Endothelial cell of umbilical vein (primary cell): ENCODE measurements at regions not wholly inside any gene's neighbourhood (a gene's known extent, or its start where the extent isn't known, plus 50 kb on each side); places are given as distances from the start of the nearest gene placed in this dataset.

Experiments
- BruUV-seq: library from RNA; stranded (reverse); fragments of 400-500 nt; replicated peaks from 2 replicates; lab custom pipeline; 2021; lab: Mats Ljungman, UMichigan
- CTCF ChIA-PET: fragments of 300-600, 350-600 bp; sonication (Branson Sonifier 250); formaldehyde crosslinking; loops from one replicate; lab custom pipeline; 2021; ENCODE audit warnings: antibody characterized with exemption, inconsistent platforms; lab: Charles Lee
- POLR2A ChIA-PET: fragments of 300-600, 350-600 bp; sonication (Branson Sonifier 250); formaldehyde crosslinking; loops from one replicate; lab custom pipeline; 2021; ENCODE audit warnings: antibody characterized with exemption, inconsistent platforms; lab: Charles Lee
- DNase-seq: peaks from one replicate; pipeline ENCODE4 v3.0.0-alpha.2; 2011; ENCODE audit warnings: low read depth, low spot score
- FAIRE-seq: peaks from 2 replicates; lab custom pipeline; 2011; peaks lifted over from hg19 to GRCh38; lab: Jason Lieb, UNC
- H2AFZ ChIP-seq: 2 replicates; pipeline ENCODE4 v1.6.0; 2012; ENCODE audit warnings: low read depth, low read length, control low read depth, inconsistent platforms
- H3K27ac ChIP-seq: 2 replicates; pipeline ENCODE4 v1.5.1; 2011; ENCODE audit warnings: low read depth, mild to moderate bottlenecking, control low read depth, low read length, moderate library complexity; ENCODE audit not compliant: insufficient read depth
- H3K27me3 ChIP-seq, 2 experiments: 2 replicates each; pipeline versions ENCODE4 v1.6.0 to v1.6.1; 2011; ENCODE audit warnings: low read length in 2 of 2, mixed read lengths in 1 of 2; ENCODE audit not compliant: control insufficient read depth in 2 of 2, insufficient read depth in 2 of 2
- H3K36me3 ChIP-seq, 2 experiments: 2 replicates in 1 of 2; 3 replicates in 1 of 2; pipeline ENCODE4 v1.5.1; 2011; ENCODE audit warnings: low read length in 2 of 2, mild to moderate bottlenecking in 1 of 2, moderate library complexity in 1 of 2; ENCODE audit not compliant: control insufficient read depth in 2 of 2, insufficient read depth in 2 of 2; ENCODE audit errors: extremely low read depth in 1 of 2
- H3K4me1 ChIP-seq: 3 replicates; pipeline ENCODE4 v1.5.1; 2011; ENCODE audit warnings: mild to moderate bottlenecking, low read length; ENCODE audit not compliant: control insufficient read depth, insufficient read depth; ENCODE audit errors: extremely low read depth
- H3K4me2 ChIP-seq: 2 replicates; pipeline ENCODE4 v1.6.1; 2011; ENCODE audit warnings: low read length, control low read depth, mixed read lengths; ENCODE audit not compliant: insufficient read depth
- H3K4me3 ChIP-seq, 3 experiments: fragments of 200-600 bp in 1 of 3; sonication (generic), shearing (Covaris generic) in 1 of 3; replicated peaks in 1 of 3; 2 replicates each; pipeline ENCODE4 v1.5.1; 2011 to 2016; ENCODE audit warnings: control low read depth in 3 of 3, low read length in 3 of 3, mild to moderate bottlenecking in 2 of 3, inconsistent platforms in 1 of 3, low read depth in 1 of 3, moderate library complexity in 1 of 3; ENCODE audit not compliant: insufficient read depth in 1 of 3
- H3K79me2 ChIP-seq: 2 replicates; pipeline ENCODE4 v1.6.0; 2012; ENCODE audit warnings: low read length, inconsistent platforms; ENCODE audit not compliant: control insufficient read depth, insufficient read depth
- H3K9ac ChIP-seq: replicated peaks from 2 replicates; pipeline ENCODE3; 2011; ENCODE audit warnings: low read length, control low read depth; ENCODE audit not compliant: insufficient read depth; ENCODE audit errors: extremely low read depth
- H3K9me1 ChIP-seq: replicated peaks from 3 replicates; pipeline ENCODE4 v1.6.0; 2011; ENCODE audit warnings: mild to moderate bottlenecking, low read length; ENCODE audit not compliant: control insufficient read depth, insufficient read depth; ENCODE audit errors: extremely low read depth
- H3K9me3 ChIP-seq: replicated peaks from 2 replicates; pipeline ENCODE4 v1.5.1; 2012; ENCODE audit warnings: low read length, inconsistent platforms; ENCODE audit not compliant: control insufficient read depth, insufficient read depth
- H4K20me1 ChIP-seq: replicated peaks from 2 replicates; pipeline ENCODE3; 2011; ENCODE audit warnings: mild to moderate bottlenecking, low read length; ENCODE audit not compliant: control insufficient read depth, insufficient read depth; ENCODE audit errors: extremely low read depth
- EZH2 ChIP-seq: IDR thresholded peaks from 2 replicates; pipeline ENCODE4 v1.6.1; 2012; ENCODE audit warnings: borderline replicate concordance, low read depth, mild to moderate bottlenecking, moderate library complexity, low read length, inconsistent platforms; ENCODE audit not compliant: severe bottlenecking
- FOS ChIP-seq: IDR thresholded peaks from 2 replicates; pipeline ENCODE4 v1.6.1; 2011; ENCODE audit warnings: mild to moderate bottlenecking, low read length, moderate library complexity, borderline replicate concordance; ENCODE audit not compliant: insufficient read depth
- GATA2 ChIP-seq: IDR thresholded peaks from 2 replicates; pipeline ENCODE4 v1.7.0; 2011; ENCODE audit warnings: low read depth, mild to moderate bottlenecking, moderate library complexity, mixed read lengths, low read length; ENCODE audit not compliant: insufficient read length, insufficient read depth
- JUN ChIP-seq: IDR thresholded peaks from 2 replicates; pipeline ENCODE4 v1.6.1; 2011; ENCODE audit warnings: borderline replicate concordance, low read depth; ENCODE audit not compliant: insufficient read length, insufficient read depth
- MYC ChIP-seq: IDR thresholded peaks from one replicate; pipeline ENCODE4 v1.6.1; 2011; ENCODE audit warnings: mild to moderate bottlenecking, low read depth, low read length
- POLR2A ChIP-seq: IDR thresholded peaks from 2 replicates; pipeline ENCODE4 v1.6.1; 2012; ENCODE audit warnings: low read depth, mild to moderate bottlenecking, control low read depth, low read length
- POLR2AphosphoS5 ChIP-seq: IDR thresholded peaks from 2 replicates; pipeline ENCODE4 v1.6.1; 2012; ENCODE audit warnings: low read depth, mild to moderate bottlenecking, control low read depth, low read length, moderate library complexity; ENCODE audit not compliant: insufficient read depth
- dilution Hi-C: fragments of 300-500 bp; cut with MboI; formaldehyde crosslinking; loops from one replicate; pipeline ENCODE4 v1.15.0; 2019; ENCODE audit warnings: low sequenced_read_pairs; ENCODE audit not compliant: extremely low pct_ligation_motif_present
- intact Hi-C: fragments of 100-400 bp; cut with micrococcal nuclease; formaldehyde crosslinking; loops from one replicate; pipeline ENCODE4 v1.10.0; 2022
- TF ChIP-seq, protein P1 (sequence below), 2 donors: IDR thresholded peaks; 1 replicate in 1 of 2; 2 replicates in 1 of 2; pipeline ENCODE4 v1.5.1; 2011; ENCODE audit warnings: low read length in 2 of 2, mild to moderate bottlenecking in 2 of 2, moderate library complexity in 2 of 2, control low read depth in 1 of 2, inconsistent platforms in 1 of 2, low read depth in 1 of 2; ENCODE audit not compliant: insufficient read depth in 1 of 2; ENCODE audit errors: extremely low read depth in 1 of 2
- TF ChIP-seq, protein P2 (sequence below): IDR thresholded peaks from 2 replicates; pipeline ENCODE4 v1.6.1; 2011; ENCODE audit not compliant: insufficient read depth, insufficient read length

GRCh38 chr2:59756150-59756549, 797.3 kb downstream of the BCL11A start:
- H3K36me3 ChIP-seq: no peaks in the 10 kb centered on the region
- peaks cover 8% of the 10 kb centered on the region for H3K9me3 ChIP-seq
- no TSS peak for BruUV-seq
- H3K4me1 ChIP-seq: no peaks in the 10 kb centered on the region
- ChIA-PET CTCF (no interaction called here), POLR2A (no interaction called here)
- DNase-seq: no peak
- no peak overlapping the region for H3K4me3 ChIP-seq
- no peaks in the 10 kb centered on the region for H3K9me1 ChIP-seq
- H2AFZ ChIP-seq: no peak overlapping the region
- no peak overlapping the region for H3K9ac ChIP-seq
- no peaks in the 10 kb centered on the region for H3K79me2 ChIP-seq
- dilution Hi-C loops: no loop called here
- H3K4me2 ChIP-seq: no peak overlapping the region
- H4K20me1 ChIP-seq: no peaks in the 10 kb centered on the region
- intact Hi-C loops: no loop called here
- FAIRE-seq: no peak
- H3K27me3 ChIP-seq: no peaks in the 10 kb centered on the region
- H3K27ac ChIP-seq: no peak overlapping the region
- TF ChIP-seq MYC (no peak), POLR2AphosphoS5 (no peak), POLR2A (no peak)
- TF ChIP-seq, protein P1, sequence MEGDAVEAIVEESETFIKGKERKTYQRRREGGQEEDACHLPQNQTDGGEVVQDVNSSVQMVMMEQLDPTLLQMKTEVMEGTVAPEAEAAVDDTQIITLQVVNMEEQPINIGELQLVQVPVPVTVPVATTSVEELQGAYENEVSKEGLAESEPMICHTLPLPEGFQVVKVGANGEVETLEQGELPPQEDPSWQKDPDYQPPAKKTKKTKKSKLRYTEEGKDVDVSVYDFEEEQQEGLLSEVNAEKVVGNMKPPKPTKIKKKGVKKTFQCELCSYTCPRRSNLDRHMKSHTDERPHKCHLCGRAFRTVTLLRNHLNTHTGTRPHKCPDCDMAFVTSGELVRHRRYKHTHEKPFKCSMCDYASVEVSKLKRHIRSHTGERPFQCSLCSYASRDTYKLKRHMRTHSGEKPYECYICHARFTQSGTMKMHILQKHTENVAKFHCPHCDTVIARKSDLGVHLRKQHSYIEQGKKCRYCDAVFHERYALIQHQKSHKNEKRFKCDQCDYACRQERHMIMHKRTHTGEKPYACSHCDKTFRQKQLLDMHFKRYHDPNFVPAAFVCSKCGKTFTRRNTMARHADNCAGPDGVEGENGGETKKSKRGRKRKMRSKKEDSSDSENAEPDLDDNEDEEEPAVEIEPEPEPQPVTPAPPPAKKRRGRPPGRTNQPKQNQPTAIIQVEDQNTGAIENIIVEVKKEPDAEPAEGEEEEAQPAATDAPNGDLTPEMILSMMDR (IDR thresholded peaks at IDR 0.05; ENCODE audit: extremely low read depth in 1 of 2, insufficient read depth in 1 of 2, low read depth in 1 of 2, low read length in 2 of 2): no peak

DNA sequence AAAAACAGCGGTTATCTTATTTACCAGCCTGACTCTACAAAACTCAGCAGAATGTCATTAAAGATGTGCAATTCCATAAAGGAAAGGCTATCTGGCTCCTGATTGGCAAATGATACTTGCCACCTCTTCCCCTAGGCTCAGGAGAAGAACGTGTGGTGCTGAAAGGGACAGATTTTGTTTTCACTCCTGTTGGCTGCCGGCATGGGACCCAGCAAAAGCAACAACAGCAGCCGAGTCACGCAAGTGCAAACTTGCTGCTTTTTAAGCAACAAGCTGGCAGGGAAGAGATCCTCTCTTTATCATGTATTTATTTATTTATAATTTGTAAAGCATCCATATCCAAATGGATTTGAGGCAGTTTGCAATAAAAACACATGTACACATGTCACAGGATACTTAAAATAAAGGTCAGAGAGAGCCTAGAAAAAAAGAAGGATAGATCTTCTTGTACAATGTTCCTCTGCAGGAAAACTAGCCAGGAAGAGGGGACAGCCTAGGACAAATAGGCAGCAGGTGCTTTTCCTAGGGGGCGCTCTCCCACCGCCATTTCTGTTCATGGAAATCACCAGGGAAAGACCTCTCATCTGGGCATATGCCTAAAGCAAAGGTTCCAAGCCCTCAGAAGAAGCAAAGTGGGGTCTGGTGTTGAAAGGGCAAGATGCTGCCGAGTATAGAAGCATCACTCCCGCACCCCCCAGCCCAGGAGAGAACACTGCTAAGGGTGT, 799.3 kb downstream of the BCL11A start:
- dilution Hi-C loops: no loop called here
- ChIA-PET POLR2A (no interaction called here), CTCF (no interaction called here)

More for the DNA sequence above, 799.3 kb downstream of the BCL11A start:
- no peak overlapping the region for H3K27ac ChIP-seq
- H3K36me3 ChIP-seq: no peaks in the 10 kb centered on the region
- no peaks in the 10 kb centered on the region for H3K27me3 ChIP-seq
- no peaks in the 10 kb centered on the region for H3K79me2 ChIP-seq
- no peak overlapping the region for H3K9ac ChIP-seq
- H3K4me2 ChIP-seq: no peak overlapping the region
- no peaks in the 10 kb centered on the region for H4K20me1 ChIP-seq
- no TSS peak for BruUV-seq
- H3K4me1 ChIP-seq: no peaks in the 10 kb centered on the region
- no peak overlapping the region for H2AFZ ChIP-seq
- H3K9me3 ChIP-seq: peaks cover 5% of the 10 kb centered on the region
- H3K9me1 ChIP-seq: no peaks in the 10 kb centered on the region
- intact Hi-C loops: no loop called here
- no peak overlapping the region for H3K4me3 ChIP-seq
- DNase-seq (no peak), FAIRE-seq (no peak)
- no peak for TF ChIP-seq MYC
- TF ChIP-seq, protein P1 (IDR thresholded peaks at IDR 0.05; ENCODE audit: extremely low read depth in 1 of 2, insufficient read depth in 1 of 2, low read depth in 1 of 2, low read length in 2 of 2): no peak
- TF ChIP-seq EZH2: no peak
- no peak for TF ChIP-seq JUN
- TF ChIP-seq POLR2A: no peak
- TF ChIP-seq GATA2: no peak
- no peak for TF ChIP-seq POLR2AphosphoS5
- TF ChIP-seq, protein P2, sequence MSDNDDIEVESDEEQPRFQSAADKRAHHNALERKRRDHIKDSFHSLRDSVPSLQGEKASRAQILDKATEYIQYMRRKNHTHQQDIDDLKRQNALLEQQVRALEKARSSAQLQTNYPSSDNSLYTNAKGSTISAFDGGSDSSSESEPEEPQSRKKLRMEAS: no peak
- no peak for TF ChIP-seq FOS
